Stimulated activated naive CD8-positive, alpha-beta T cell treated with anti-CD3 and anti-CD28 coated beads, Interleukin-15, Interleukin-2, amounts not matched to agents 100 ng/mL and 50 ng/mL, for 24 hours (primary cell): ENCODE measurements at regions not wholly inside any gene's neighbourhood (a gene's known extent, or its start where the extent isn't known, plus 50 kb on each side); places are given as distances from the start of the nearest gene placed in this dataset.

Experiments used
- H3K27ac Mint-ChIP-seq: one replicate; pipeline ENCODE4 v1.8.0; 2021; ENCODE audit warnings: mild to moderate bottlenecking, mixed read lengths
- H3K27me3 Mint-ChIP-seq: one replicate; pipeline ENCODE4 v1.8.0; 2021; ENCODE audit warnings: mixed read lengths
- H3K36me3 Mint-ChIP-seq: one replicate; pipeline ENCODE4 v1.8.0; 2021; ENCODE audit warnings: low read depth, mixed read lengths
- H3K4me1 Mint-ChIP-seq: one replicate; pipeline ENCODE4 v1.8.0; 2021; ENCODE audit warnings: low read depth, mixed read lengths
- H3K4me3 Mint-ChIP-seq: one replicate; pipeline ENCODE4 v1.8.0; 2021; ENCODE audit warnings: mild to moderate bottlenecking, mixed read lengths
- H3K9me3 Mint-ChIP-seq: one replicate; pipeline ENCODE4 v1.8.0; 2021; ENCODE audit warnings: mixed read lengths

DNA sequence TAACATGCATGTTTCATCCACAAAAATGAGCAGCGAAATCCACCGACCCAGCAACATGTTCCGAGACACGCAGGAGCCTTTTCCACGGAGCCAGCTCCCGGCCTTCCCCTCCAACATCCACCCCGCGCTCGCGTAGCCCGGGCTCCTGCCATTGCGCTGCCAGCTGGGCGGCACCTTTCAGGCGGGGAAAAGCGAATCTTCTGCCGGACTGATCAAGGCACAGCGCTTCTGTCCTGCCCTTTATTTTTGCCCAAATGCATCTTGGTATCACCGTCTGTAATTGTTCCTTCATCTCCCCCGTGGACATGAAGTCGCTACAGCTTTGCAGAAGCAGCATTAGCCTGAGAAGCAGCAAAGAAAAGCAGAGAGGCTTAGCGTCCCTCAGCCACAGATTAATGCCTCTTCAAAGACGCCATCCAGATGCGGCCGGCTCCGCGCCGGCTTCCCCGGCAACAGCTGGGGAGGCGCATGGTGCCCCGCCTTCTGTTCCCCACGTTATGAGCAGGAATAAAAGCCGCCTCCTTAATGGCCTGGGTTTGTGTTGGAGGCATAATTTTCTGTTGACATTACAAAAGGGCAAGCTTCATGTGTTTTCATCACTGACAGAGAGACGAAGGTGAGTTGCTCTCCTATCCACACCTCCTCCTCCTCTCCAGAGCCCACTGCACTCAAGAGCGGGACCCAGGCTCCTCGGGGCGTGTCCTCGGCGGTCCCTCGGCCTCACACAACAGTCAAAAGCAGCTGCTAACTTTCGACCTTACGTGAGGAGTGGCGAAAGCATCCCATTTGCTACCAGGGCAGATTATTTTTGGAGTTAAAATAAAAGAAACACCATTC, 122.1 kb upstream of the SALL3 start:
- Mint-ChIP-seq H3K4me3 (no peak overlapping the region), H3K27ac (no peak overlapping the region), H3K27me3 (peaks cover 3% of the 10 kb centered on the region), H3K36me3 (no peaks in the 10 kb centered on the region), H3K9me3 (peaks cover 5% of the 10 kb centered on the region), H3K4me1 (no peaks in the 10 kb centered on the region)

GRCh38 chr18:78859686-78860085, 119.9 kb upstream of the SALL3 start:
- Mint-ChIP-seq H3K36me3 (no peaks in the 10 kb centered on the region), H3K9me3 (no peaks in the 10 kb centered on the region), H3K4me1 (no peaks in the 10 kb centered on the region), H3K27me3 (peaks cover 17% of the 10 kb centered on the region), H3K27ac (no peak overlapping the region), H3K4me3 (no peak overlapping the region)

- H3K27ac Mint-ChIP-seq = no peak overlapping the region
- H3K36me3 Mint-ChIP-seq = no peaks in the 10 kb centered on the region
- H3K27me3 Mint-ChIP-seq = peaks cover 18% of the 10 kb centered on the region
- H3K4me3 Mint-ChIP-seq = no peak overlapping the region
- no peaks in the 10 kb centered on the region for H3K4me1 Mint-ChIP-seq
- no peaks in the 10 kb centered on the region for H3K9me3 Mint-ChIP-seq
Measured at GRCh38 chr18:78860117-78860516, 119.5 kb upstream of the SALL3 start.

DNA sequence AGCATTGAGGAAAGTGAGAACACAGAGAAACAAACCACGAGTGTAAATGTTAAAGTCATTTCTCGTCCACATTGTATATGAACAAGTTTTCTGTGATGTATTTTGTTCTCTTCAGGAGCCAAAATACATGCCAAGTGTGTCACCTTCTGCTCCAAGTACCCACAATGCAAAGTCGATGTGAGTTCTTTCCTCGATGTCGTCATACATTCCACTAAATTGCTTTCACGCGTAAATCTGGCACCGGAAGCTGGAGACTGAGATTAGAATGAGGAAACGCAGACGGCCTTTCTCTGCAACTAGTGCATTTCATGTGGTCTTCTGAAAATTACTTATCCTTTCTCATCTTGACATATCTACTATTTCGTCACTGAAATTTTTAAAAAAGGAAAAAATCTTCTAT, 118.5 kb upstream of the SALL3 start:
- H3K4me1 Mint-ChIP-seq = no peaks in the 10 kb centered on the region
- no peaks in the 10 kb centered on the region for H3K9me3 Mint-ChIP-seq
- no peak overlapping the region for H3K27ac Mint-ChIP-seq
- H3K36me3 Mint-ChIP-seq = no peaks in the 10 kb centered on the region
- H3K4me3 Mint-ChIP-seq = no peak overlapping the region
- H3K27me3 Mint-ChIP-seq = peaks cover 18% of the 10 kb centered on the region

DNA sequence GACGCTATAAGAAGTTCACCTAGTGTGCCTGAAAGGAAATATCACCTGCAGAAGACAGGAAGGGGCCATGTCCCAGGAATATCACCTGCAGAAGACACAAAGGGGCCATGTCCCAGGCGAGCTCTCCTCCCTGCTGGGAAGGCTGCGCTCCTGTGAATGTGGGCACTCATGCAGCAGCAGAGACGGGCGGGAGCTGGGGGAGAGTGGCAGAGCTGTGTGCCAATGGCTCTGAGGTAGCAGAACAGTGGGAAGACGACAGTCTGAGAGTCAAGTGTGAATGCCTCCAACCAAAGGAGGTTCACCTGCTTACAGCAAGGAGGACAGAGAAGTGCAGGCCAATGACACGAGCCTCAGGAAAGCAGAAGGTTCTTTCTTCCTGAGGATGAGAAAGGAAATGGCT, 117.9 kb upstream of the SALL3 start:
- Mint-ChIP-seq H3K4me3 (no peak overlapping the region), H3K36me3 (no peaks in the 10 kb centered on the region), H3K9me3 (no peaks in the 10 kb centered on the region), H3K4me1 (no peaks in the 10 kb centered on the region), H3K27me3 (peaks cover 18% of the 10 kb centered on the region), H3K27ac (no peak overlapping the region)

DNA sequence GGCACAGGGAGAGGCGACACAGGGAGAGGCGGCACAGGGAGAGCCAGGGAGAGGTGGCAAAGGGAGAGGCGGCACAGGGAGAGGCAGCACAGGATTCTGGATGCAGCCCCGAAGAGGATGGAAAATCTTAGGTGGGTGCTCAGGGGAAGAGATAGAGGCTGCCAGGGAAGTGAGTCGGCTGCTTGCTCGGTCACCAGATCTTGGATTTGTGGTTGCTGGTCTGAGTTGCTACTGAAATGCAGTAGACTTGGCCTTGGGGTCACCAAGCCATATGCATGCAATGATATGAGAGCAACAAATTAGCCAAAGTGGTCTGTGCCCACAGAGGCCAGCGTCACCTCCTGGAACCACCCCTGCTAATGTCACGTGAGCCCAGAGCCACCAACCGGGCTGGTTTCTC, 117.2 kb upstream of the SALL3 start:
- H3K27me3 Mint-ChIP-seq = peaks cover 18% of the 10 kb centered on the region
- no peaks in the 10 kb centered on the region for H3K9me3 Mint-ChIP-seq
- H3K27ac Mint-ChIP-seq = no peak overlapping the region
- no peaks in the 10 kb centered on the region for H3K4me1 Mint-ChIP-seq
- no peak overlapping the region for H3K4me3 Mint-ChIP-seq
- H3K36me3 Mint-ChIP-seq = no peaks in the 10 kb centered on the region

DNA sequence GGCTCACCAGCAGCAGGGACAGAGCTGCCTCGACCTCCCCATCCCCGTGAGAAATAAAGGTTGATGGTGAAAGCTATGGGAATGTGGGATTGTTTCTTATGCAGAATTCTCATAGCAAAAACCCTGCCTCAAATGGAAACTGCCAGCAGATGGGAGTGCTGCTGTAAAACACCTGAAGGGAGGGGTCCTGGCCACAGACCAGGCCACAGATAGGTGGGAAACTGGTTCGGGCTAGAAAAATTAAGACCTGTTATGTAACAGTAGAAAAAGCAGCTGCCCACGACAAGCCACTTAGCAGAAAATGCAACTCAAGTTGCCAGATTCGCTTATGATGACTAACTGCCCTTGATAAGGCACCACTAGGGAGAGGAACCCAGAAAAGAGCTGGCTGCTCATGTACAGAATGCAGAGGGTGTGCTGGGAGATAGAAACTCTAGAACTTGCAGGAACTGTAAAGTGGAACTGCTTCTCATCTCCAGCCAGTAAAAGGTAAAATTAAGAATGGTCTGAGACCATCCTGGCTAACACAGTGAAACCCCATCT, 114.5 kb upstream of the SALL3 start:
- Mint-ChIP-seq H3K27me3 (peaks cover 18% of the 10 kb centered on the region), H3K9me3 (no peaks in the 10 kb centered on the region), H3K36me3 (no peaks in the 10 kb centered on the region), H3K4me1 (no peaks in the 10 kb centered on the region), H3K4me3 (no peak overlapping the region), H3K27ac (no peak overlapping the region)

DNA sequence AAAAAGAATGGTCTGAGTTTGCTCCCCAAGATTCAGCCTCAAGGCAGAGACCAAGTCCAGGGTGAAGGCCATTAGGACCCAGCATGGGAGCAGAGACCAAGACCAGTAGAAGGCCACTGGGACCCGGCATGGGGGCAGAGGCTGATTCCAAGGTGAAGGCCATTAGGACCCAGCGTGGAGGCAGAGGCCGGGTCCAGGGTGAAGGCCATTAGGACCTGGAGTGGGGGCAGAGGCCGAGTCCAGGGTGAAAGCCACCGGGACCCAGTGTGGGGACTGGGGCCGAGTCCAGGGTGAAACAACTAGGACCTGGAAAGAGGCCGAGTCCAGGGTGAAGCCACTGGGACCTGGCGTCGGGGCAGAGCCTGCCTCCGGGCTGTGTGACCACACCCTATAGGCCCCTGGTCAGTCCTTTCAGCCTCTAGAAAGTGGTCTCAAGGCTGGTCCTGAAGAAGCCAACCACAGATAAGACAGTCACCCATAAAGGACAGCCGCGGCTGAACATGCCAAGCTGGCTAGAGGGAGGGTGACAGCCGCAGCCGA, 113.8 kb upstream of the SALL3 start:
- Mint-ChIP-seq H3K4me3 (no peak overlapping the region), H3K27me3 (peaks cover 18% of the 10 kb centered on the region), H3K9me3 (no peaks in the 10 kb centered on the region), H3K36me3 (no peaks in the 10 kb centered on the region), H3K27ac (no peak overlapping the region), H3K4me1 (no peaks in the 10 kb centered on the region)

- H3K27me3 Mint-ChIP-seq = peaks cover 14% of the 10 kb centered on the region
- H3K27ac Mint-ChIP-seq = no peak overlapping the region
Measured at GRCh38 chr18:78867131-78867530, 112.5 kb upstream of the SALL3 start.

GRCh38 chr18:78868330-78869316, 111.0 kb upstream of the SALL3 start:
- Mint-ChIP-seq H3K4me3 (no peak overlapping the region), H3K27me3 (peaks cover 11% of the 10 kb centered on the region), H3K9me3 (no peaks in the 10 kb centered on the region), H3K4me1 (no peaks in the 10 kb centered on the region), H3K27ac (no peak overlapping the region), H3K36me3 (no peaks in the 10 kb centered on the region)

More at GRCh38 chr18:78867131-78867530, 112.5 kb upstream of the SALL3 start:
- no peaks in the 10 kb centered on the region for H3K4me1 Mint-ChIP-seq
- H3K36me3 Mint-ChIP-seq = no peaks in the 10 kb centered on the region
- H3K9me3 Mint-ChIP-seq = no peaks in the 10 kb centered on the region
- no peak overlapping the region for H3K4me3 Mint-ChIP-seq

- no peaks in the 10 kb centered on the region for H3K36me3 Mint-ChIP-seq
- H3K27me3 Mint-ChIP-seq = peaks cover 8% of the 10 kb centered on the region
Measured at GRCh38 chr18:78871618-78872017, 108.0 kb upstream of the SALL3 start.

DNA sequence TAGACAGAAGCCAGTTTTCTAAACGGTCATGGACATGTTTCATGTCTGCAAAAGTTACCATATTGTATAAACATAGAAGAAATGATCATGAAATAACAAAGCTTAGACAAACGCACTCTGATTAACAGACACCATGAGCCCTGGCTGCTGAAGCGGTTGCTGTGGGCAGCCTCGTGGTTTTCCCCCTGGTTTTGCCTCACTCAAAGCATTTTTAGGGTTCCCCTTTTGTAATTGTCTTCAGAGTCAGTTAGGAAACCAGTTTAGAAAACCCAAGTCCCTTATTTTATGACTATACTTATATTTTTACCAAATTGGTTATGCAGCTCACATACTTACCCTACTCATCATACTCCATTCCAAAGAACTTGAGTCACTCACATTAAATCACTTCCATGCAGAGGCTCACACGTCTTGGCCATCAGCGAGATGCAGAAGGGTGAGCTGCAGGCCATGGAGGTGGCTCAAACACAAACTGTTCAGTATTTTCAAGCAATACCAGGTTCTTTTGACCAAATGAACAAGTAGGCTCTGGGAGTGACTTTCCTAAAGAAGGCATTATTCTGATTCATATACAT, 105.6 kb upstream of the SALL3 start:
- no peaks in the 10 kb centered on the region for H3K4me1 Mint-ChIP-seq
- H3K27ac Mint-ChIP-seq = no peak overlapping the region
- no peaks in the 10 kb centered on the region for H3K9me3 Mint-ChIP-seq
- no peak overlapping the region for H3K4me3 Mint-ChIP-seq
- H3K27me3 Mint-ChIP-seq = peaks cover 17% of the 10 kb centered on the region
- no peaks in the 10 kb centered on the region for H3K36me3 Mint-ChIP-seq

More at GRCh38 chr18:78871618-78872017, 108.0 kb upstream of the SALL3 start:
- H3K9me3 Mint-ChIP-seq = no peaks in the 10 kb centered on the region
- no peaks in the 10 kb centered on the region for H3K4me1 Mint-ChIP-seq
- no peak overlapping the region for H3K27ac Mint-ChIP-seq
- no peak overlapping the region for H3K4me3 Mint-ChIP-seq

DNA sequence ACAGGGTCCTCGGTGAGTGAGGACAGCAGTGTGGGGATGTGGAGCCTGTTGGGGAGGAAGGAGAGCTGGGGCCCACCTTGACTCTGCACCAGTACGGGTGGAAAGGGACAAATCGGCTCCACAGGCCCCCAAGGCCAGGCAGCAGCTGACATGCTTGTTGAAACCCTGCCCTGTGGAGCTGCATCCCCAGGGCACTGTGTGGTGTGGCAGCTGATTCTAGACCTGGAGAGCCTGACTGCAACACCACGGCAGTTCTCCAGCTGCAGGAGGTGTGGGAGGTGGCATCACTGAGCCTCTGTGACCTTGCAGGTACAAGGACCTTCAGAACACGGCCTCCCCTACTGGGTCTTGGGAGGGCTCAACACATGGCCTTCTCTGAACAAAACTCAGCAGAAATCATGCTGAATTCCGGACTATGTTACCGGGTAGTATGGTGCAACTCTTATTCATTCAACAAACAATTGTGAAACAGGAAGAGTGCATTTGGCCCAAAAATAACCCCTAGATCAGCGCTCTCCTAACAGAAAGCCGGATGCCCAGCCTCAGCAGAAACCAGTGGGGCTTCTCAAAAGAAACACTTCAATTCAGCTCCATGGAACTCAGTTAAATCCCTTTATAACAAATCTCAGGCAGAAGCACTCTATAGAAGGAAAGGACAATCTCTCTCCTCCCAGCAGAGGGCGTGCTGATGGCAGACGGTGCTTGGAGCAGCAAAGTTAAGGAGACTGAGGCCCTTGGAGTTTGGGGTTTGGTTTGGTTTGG, 104.4 kb upstream of the SALL3 start:
- Mint-ChIP-seq H3K4me3 (no peak overlapping the region), H3K36me3 (no peaks in the 10 kb centered on the region), H3K27me3 (peaks cover 22% of the 10 kb centered on the region), H3K4me1 (no peaks in the 10 kb centered on the region), H3K9me3 (no peaks in the 10 kb centered on the region), H3K27ac (no peak overlapping the region)
